Amygdala (tissue), 56 donors: ENCODE measurements at regions not wholly inside any gene's neighbourhood (a gene's known extent, or its start where the extent isn't known, plus 50 kb on each side); places are given as distances from the start of the nearest gene placed in this dataset.

Experiments
- DNase-seq, 56 donors: peaks; one replicate each; lab custom pipeline; 2025; lab: John Stamatoyannopoulos, UW

GRCh38 chrX:120819126-120819525, 56.5 kb downstream of the CT47B1 start:
- no peak for DNase-seq

DNA sequence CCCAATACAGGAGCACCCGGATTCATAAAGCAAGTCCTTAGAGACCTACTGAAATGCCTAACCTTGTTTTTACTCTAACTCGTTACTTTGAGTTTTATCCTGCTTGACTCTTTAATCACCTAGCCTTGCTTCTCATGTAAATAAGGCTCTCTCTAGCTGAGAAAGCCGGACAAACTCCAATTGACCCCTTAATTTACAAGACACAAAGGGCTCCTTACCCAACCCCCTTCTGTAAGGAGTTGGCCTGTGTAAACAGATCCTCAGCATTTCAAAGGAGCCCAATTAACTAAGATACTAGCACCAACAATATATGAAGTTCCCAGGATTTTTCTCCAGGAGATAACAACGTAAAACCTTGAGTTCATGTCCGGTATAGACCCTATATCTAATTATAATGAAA, 61.7 kb downstream of the CT47B1 start:
- DNase-seq = no peak

DNA sequence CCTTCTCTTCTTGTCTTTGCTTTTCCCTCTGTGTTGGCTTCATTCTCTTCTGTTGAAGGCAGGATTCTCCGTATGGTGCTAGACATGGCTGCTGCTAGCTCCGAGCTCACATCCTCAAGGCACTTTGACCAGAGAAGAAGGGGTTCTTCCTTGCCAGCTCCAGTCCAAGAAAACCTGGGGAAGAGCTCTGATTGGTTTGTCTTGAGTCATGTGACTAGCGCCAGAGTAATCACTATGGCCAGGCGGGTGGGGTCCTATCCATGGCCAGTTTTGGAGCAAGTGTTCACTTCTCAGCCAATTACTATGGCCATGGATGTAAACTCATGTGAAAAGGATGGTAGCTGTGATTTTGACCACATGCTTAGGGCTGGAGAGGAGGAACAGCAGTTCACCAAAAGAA, 74.2 kb downstream of the CT47B1 start:
- no peak for DNase-seq

GRCh38 chrX:120797188-120797851, 78.3 kb downstream of the CT47B1 start:
- no peak for DNase-seq

GRCh38 chrX:120795301-120795700, 80.4 kb downstream of the CT47B1 start:
- DNase-seq = no peak

- no peak for DNase-seq
Observed at GRCh38 chrX:120794525-120794975, 81.1 kb downstream of the CT47B1 start.

DNA sequence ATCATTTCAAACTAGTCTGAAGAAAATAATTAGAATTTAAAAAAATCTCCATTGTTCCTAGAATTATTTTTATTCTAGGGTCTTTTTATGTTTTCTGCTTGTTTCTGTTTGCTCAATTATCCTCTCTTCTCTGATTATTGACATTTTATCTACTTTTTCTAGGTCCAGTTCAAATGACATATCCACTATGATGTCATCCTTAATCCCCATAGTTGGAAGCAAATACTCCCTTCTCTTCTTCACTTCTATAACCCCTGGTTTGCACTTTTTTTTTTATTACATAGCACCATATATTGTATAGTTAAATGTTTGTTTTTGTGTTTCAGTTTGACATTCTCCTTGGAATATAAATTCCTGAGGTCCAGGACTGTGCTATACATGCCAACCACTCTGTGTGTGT, 82.6 kb downstream of the CT47B1 start:
- no peak for DNase-seq

GRCh38 chrX:120791013-120791643, 84.5 kb downstream of the CT47B1 start:
- peak in 14 of 56 donors; percentile 0 to 36 (median 2) for DNase-seq

DNA sequence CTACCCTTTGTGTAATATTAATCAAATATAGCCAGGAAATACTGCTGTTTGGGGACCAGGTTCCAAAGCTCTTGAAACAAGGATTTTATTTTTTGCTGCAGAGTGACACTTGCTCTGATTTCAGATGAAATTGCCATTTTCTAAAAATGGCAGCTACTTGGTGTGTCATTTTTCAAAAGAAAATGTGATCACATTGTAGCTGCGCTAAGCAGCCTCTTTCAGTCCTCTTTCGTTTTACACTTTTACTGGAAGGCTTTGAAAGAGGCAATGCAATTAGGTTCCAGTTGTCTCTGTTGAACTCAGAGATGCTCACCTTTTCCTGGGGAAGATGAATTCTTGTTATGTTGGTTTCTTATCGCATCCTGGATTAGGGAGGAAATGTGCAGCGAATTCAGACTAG, 85.1 kb downstream of the CT47B1 start:
- no peak for DNase-seq

DNA sequence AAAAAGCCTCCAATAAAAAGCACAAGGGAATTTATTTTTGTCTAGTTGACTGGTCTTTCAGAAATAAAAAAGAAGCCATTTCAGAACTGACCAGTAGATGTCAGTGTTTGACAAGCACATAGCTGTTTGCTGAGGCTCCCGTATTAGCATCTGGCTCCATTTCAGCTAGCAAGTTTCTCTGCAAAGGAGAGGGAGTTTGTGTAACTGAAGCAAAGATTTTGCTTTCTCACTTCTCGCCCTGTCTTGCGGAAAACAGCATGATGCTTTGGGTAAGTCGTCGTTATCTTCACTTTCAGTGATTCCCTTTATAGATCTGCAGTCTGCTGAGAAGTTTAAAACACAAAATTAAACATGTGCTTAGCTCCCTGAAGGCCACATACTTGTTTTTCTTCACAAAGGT, 85.5 kb downstream of the CT47B1 start:
- peak in 34 of 56 donors; percentile 0 to 53 (median 3) for DNase-seq

- DNase-seq = no peak
Observed at GRCh38 chrX:120781403-120781802, 94.3 kb downstream of the CT47B1 start.

GRCh38 chrX:120775959-120776358, 99.7 kb downstream of the CT47B1 start:
- no peak for DNase-seq

GRCh38 chrX:120774606-120775005, 101.1 kb downstream of the CT47B1 start:
- DNase-seq = no peak

GRCh38 chrX:120773801-120774200, 101.9 kb downstream of the CT47B1 start:
- no peak for DNase-seq

DNA sequence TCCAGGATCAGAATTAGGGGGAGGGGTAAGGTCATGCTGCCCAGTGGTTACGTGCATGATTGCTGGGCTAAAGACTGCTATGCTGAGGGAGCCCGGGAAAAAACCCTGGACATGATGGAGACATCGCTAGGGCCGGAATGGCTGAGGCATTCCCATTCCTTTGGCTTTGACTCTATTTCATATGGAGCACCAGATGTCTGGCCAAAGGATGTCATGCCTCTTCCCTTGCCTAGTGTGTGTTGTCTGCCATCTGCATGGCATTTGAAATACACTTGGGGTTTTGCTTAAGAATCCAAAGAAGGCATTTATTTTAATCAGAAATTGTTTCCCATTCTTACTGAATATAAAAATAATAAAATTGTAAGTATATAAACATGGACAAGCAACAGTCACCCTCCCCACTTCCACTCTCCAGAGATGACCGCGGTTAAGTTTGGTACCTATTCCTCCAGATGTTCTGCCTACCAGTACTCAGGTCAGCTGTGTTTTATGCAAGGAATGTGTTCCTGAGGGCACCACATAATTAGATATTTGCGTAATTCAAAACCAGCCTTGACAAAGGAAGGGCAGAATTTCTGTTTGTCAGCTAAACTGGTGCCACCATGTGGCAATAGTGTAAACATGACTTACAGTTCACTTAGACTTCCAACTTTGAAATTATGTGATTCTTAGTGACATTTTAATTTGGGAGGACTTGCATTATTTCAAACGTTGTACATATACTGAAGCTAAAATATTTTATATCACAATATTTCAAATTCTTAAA, 105.9 kb downstream of the CT47B1 start:
- DNase-seq = no peak

GRCh38 chrX:120768681-120769080, 107.0 kb downstream of the CT47B1 start:
- DNase-seq = no peak

- no peak for DNase-seq
Observed at GRCh38 chrX:120768254-120768653, 107.4 kb downstream of the CT47B1 start.

DNA sequence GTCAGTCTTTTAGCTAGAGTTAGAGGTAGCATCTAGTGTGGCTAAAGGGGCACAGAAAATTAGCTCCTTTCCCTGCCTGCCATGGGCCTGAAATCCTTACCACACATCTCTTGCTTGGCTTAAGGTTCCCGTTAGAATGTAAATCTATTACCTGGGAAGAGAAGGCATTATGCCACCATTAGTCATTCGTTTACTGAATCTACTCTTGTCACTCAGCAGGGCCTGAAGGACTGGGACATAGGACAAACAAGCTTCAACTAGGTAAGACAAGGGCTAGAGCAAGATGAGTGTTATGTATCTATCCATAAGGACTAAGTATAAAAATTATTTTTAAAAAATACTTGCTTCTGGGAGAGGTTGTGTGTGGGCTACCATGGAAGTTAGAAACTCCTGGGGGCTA, 112.4 kb downstream of the CT47B1 start:
- DNase-seq = no peak

DNA sequence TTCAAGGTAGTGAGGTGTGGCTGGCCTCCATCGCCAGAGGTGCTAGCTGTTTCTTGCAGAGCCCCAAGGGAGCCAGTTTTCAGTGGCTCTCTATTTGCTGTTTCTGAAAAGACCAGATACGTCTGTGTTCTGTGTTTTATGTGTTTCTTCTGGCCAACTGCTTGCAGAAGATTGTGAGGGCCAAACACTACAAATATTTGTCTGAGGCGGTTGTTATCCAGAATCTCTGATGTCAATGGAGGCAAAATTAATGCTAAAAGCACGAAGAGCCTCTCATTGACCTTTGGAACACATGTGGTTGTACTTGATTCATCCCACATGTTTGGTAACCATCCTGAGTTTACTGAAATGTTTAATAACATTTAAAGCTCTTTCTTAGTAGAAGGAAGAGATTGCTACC, 113.9 kb downstream of the CT47B1 start:
- no peak for DNase-seq

DNA sequence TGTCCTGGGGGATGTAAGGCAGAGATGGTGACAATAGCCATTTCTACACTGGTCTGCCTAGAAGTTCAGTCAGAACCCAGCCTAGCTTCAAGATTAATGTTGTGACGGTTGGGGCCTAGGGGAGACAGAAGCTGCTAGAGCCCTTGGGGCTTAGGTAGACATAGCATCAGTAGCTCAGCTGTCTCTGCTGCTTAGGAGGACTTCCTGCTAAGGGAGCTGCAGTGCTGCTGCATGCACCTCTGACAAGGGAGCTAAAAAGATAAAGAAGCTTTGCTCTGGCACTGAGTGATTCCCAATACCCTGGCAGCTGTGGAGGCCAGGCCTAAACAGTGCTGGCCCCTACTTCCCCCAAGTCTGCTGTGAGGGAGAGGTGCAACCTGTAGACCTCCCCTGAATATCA, 116.0 kb downstream of the CT47B1 start:
- no peak for DNase-seq

DNA sequence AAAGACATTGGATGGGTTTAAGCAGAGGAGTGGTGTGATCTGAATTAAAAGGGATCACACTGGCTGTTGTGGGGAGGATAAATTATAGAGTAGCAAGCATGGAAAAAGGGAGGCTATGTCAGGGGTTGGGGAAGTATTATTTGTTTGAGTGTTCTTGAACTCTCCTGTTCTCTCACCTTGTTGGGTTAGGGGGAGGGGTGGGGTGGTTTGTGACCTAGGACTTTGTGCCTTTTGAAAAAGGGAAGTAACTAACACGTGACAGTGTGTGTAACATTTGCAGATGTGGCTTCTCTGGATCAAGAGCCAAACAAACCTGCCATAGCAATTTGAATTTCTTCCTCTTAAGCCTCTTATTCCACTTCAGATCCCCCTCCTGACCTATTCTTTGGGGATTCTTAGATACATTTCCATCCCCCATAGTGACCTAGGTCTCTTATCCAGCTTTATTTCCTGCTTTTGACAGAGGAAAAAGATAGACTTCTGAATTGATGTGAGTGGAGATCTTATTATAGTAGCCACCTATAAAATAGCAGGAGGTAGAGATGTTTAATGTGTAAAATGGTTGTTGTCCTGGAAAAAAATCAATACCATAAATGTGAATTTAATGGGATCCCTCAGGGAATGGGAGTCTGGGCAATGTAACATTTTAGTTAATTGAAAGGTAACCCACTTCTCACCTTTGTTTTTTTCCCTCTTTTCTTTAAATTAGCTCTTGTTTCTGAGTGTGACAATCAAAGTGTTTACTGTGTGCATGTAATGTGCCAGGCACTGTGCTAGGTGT, 120.4 kb downstream of the CT47B1 start:
- DNase-seq = no peak
